H1 (cell line): ENCODE measurements at regions not wholly inside any gene's neighbourhood (a gene's known extent, or its start where the extent isn't known, plus 50 kb on each side); places are given as distances from the start of the nearest gene placed in this dataset.

ENCODE experiments used
- ATF3 ChIP-seq: IDR thresholded peaks from 2 replicates; pipeline ENCODE4 v1.6.1; 2011; ENCODE audit warnings: low read depth, mild to moderate bottlenecking, low read length; ENCODE audit not compliant: insufficient read depth
- BACH1 ChIP-seq: IDR thresholded peaks from 2 replicates; pipeline ENCODE4 v1.6.1; 2012; ENCODE audit warnings: low read length, improper control_type of control experiment
- EP300 ChIP-seq, 2 experiments: IDR thresholded peaks; 1 replicate in 1 of 2; 2 replicates in 1 of 2; pipeline ENCODE4 v1.6.1; 2011 to 2012; ENCODE audit warnings: low read depth in 2 of 2, low read length in 2 of 2, mild to moderate bottlenecking in 2 of 2, borderline replicate concordance in 1 of 2, inconsistent platforms in 1 of 2, moderate library complexity in 1 of 2
- JUN ChIP-seq: IDR thresholded peaks from 2 replicates; pipeline ENCODE4 v1.6.1; 2011; ENCODE audit warnings: low read depth, mild to moderate bottlenecking, improper control_type of control experiment, low read length
- POLR2A ChIP-seq, 2 experiments: IDR thresholded peaks; 1 replicate in 1 of 2; 2 replicates in 1 of 2; pipeline ENCODE4 v1.6.1; 2011; ENCODE audit warnings: low read depth in 2 of 2, low read length in 2 of 2, mild to moderate bottlenecking in 2 of 2; ENCODE audit errors: control extremely low read depth in 1 of 2
- POU5F1 ChIP-seq: IDR thresholded peaks from 2 replicates; pipeline ENCODE4 v1.6.1; 2011; ENCODE audit warnings: low read depth, mild to moderate bottlenecking, low read length, moderate library complexity
- RAD21 ChIP-seq, 2 experiments: IDR thresholded peaks in 1 of 2; conservative IDR thresholded peaks in 1 of 2; 2 replicates each; pipeline ENCODE4 v1.6.1; 2011; ENCODE audit warnings: low read depth in 2 of 2, low read length in 2 of 2, improper control_type of control experiment in 1 of 2, inconsistent platforms in 1 of 2, mild to moderate bottlenecking in 1 of 2, moderate library complexity in 1 of 2
- RFX5 ChIP-seq: IDR thresholded peaks from 2 replicates; pipeline ENCODE4 v1.6.1; 2011; ENCODE audit warnings: low read depth, low read length, improper control_type of control experiment, borderline replicate concordance
- SIX5 ChIP-seq: IDR thresholded peaks from 2 replicates; pipeline ENCODE4 v1.6.1; 2011; ENCODE audit warnings: mild to moderate bottlenecking, low read depth, low read length
- SP2 ChIP-seq: IDR thresholded peaks from 2 replicates; pipeline ENCODE4 v1.6.1; 2012; ENCODE audit warnings: mild to moderate bottlenecking, low read length, inconsistent platforms
- SUZ12 ChIP-seq: fragments of 200-600 bp; sonication (generic); IDR thresholded peaks from 2 replicates; pipeline ENCODE4 v1.6.1; 2012; ENCODE audit warnings: mild to moderate bottlenecking, inconsistent platforms, low read length, moderate library complexity, mixed read lengths
- TF ChIP-seq, protein P1 (sequence below), 3 experiments: IDR thresholded peaks; 1 replicate in 2 of 3; 2 replicates in 1 of 3; pipeline versions ENCODE4 v1.5.1 to v1.6.1; 2011; ENCODE audit warnings: low read length in 3 of 3, mild to moderate bottlenecking in 3 of 3, inconsistent platforms in 2 of 3, low read depth in 1 of 3, moderate library complexity in 1 of 3; ENCODE audit not compliant: insufficient read depth in 1 of 3; ENCODE audit errors: control extremely low read depth in 1 of 3

- TF ChIP-seq RFX5 (no peak), SP2 (no peak), POLR2A (IDR thresholded peaks at IDR 0.05; ENCODE audit: control extremely low read depth in 1 of 2, low read depth in 2 of 2, low read length in 2 of 2) (no peak), ATF3 (no peak), POU5F1 (no peak), SUZ12 (no peak), SIX5 (no peak), BACH1 (no peak), EP300 (IDR thresholded peaks at IDR 0.05; ENCODE audit: borderline replicate concordance in 1 of 2, low read depth in 2 of 2, low read length in 2 of 2) (no peak), RAD21 (IDR thresholded peaks at IDR 0.05 in 1 of 2, conservative IDR thresholded peaks at IDR 0.05 in 1 of 2; ENCODE audit: low read depth in 2 of 2, low read length in 2 of 2) (no peak), JUN (no peak)
- TF ChIP-seq, protein P1, sequence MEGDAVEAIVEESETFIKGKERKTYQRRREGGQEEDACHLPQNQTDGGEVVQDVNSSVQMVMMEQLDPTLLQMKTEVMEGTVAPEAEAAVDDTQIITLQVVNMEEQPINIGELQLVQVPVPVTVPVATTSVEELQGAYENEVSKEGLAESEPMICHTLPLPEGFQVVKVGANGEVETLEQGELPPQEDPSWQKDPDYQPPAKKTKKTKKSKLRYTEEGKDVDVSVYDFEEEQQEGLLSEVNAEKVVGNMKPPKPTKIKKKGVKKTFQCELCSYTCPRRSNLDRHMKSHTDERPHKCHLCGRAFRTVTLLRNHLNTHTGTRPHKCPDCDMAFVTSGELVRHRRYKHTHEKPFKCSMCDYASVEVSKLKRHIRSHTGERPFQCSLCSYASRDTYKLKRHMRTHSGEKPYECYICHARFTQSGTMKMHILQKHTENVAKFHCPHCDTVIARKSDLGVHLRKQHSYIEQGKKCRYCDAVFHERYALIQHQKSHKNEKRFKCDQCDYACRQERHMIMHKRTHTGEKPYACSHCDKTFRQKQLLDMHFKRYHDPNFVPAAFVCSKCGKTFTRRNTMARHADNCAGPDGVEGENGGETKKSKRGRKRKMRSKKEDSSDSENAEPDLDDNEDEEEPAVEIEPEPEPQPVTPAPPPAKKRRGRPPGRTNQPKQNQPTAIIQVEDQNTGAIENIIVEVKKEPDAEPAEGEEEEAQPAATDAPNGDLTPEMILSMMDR (IDR thresholded peaks at IDR 0.05; ENCODE audit: control extremely low read depth in 1 of 3, insufficient read depth in 1 of 3, low read depth in 1 of 3, low read length in 3 of 3) = no peak
Observed at GRCh38 chr1:98355656-98356383, 305.7 kb upstream of the SNX7 start.
